HEK293T (cell line): ENCODE measurements at regions not wholly inside any gene's neighbourhood (a gene's known extent, or its start where the extent isn't known, plus 50 kb on each side); places are given as distances from the start of the nearest gene placed in this dataset.

Source experiments
- CTCF ChIA-PET: fragments of 350-600 bp; formaldehyde crosslinking; extraction: SDS; loops from one replicate; lab custom pipeline; 2021; ENCODE audit warnings: antibody characterized with exemption, inconsistent platforms; lab: Yijun Ruan, JAX
- POLR2A ChIA-PET: fragments of 350-600 bp; formaldehyde crosslinking; extraction: SDS; loops from one replicate; lab custom pipeline; 2020; ENCODE audit warnings: antibody characterized with exemption, inconsistent platforms; lab: Yijun Ruan, JAX
- DNase-seq: peaks from one replicate; pipeline ENCODE4 v3.0.0; 2012; ENCODE audit warnings: mixed read lengths; ENCODE audit errors: extremely low spot score
- ARNT ChIP-seq: fragments of 450-650 bp; IDR thresholded peaks from 2 replicates; pipeline ENCODE4 v1.6.1; 2017; ENCODE audit warnings: mild to moderate bottlenecking
- BHLHE40 ChIP-seq: fragments of 450-650 bp; IDR thresholded peaks from 2 replicates; pipeline ENCODE4 v1.6.1; 2016; ENCODE audit warnings: mild to moderate bottlenecking, moderate library complexity, borderline replicate concordance
- CTBP1 ChIP-seq: fragments of 450-650 bp; IDR thresholded peaks from 2 replicates; pipeline ENCODE4 v1.6.1; 2016; ENCODE audit warnings: borderline replicate concordance
- ELF4 ChIP-seq: fragments of 450-650 bp; IDR thresholded peaks from 2 replicates; pipeline ENCODE4 v1.6.1; 2017; ENCODE audit warnings: antibody characterized with exemption
- FOXA1 ChIP-seq: fragments of 450-650 bp; IDR thresholded peaks from 2 replicates; pipeline ENCODE4 v1.6.1; 2016; ENCODE audit warnings: mild to moderate bottlenecking
- FOXK2 ChIP-seq: fragments of 450-650 bp; IDR thresholded peaks from 2 replicates; pipeline ENCODE4 v1.6.1; 2016; ENCODE audit warnings: mild to moderate bottlenecking
- FOXM1 ChIP-seq: fragments of 450-650 bp; IDR thresholded peaks from 2 replicates; pipeline ENCODE4 v1.6.1; 2017; ENCODE audit warnings: mild to moderate bottlenecking, borderline replicate concordance
- HDGF ChIP-seq: fragments of 450-650 bp; IDR thresholded peaks from 2 replicates; pipeline ENCODE4 v1.6.1; 2017; ENCODE audit warnings: antibody characterized with exemption, borderline replicate concordance
- L3MBTL2 ChIP-seq: fragments of 450-650 bp; conservative IDR thresholded peaks from 2 replicates; pipeline ENCODE4 v1.6.1; 2016; ENCODE audit warnings: mild to moderate bottlenecking
- LEF1 ChIP-seq: fragments of 450-650 bp; IDR thresholded peaks from 2 replicates; pipeline ENCODE4 v1.6.1; 2017; ENCODE audit warnings: mild to moderate bottlenecking, borderline replicate concordance
- NFRKB ChIP-seq: fragments of 450-650 bp; IDR thresholded peaks from 2 replicates; pipeline ENCODE4 v1.6.1; 2016; ENCODE audit warnings: mild to moderate bottlenecking, moderate library complexity
- SP1 ChIP-seq: fragments of 450-650 bp; IDR thresholded peaks from 2 replicates; pipeline ENCODE4 v1.6.1; 2017
- SUZ12 ChIP-seq: fragments of 450-650 bp; IDR thresholded peaks from 2 replicates; pipeline ENCODE4 v1.6.1; 2016; ENCODE audit warnings: mild to moderate bottlenecking
- TARDBP ChIP-seq: fragments of 450-650 bp; IDR thresholded peaks from 2 replicates; pipeline ENCODE4 v1.6.1; 2016
- ZNF384 ChIP-seq: fragments of 450-650 bp; IDR thresholded peaks from 2 replicates; pipeline ENCODE4 v1.6.1; 2016
- TF ChIP-seq, protein P1 (sequence below): fragments of 450-650 bp; IDR thresholded peaks from 2 replicates; pipeline ENCODE4 v1.6.1; 2016

GRCh38 chr5:166823360-166823759 is 1468.1 kb upstream of the WWC1 start:
- CTCF ChIA-PET = no interaction called here
- POLR2A ChIA-PET = no interaction called here

DNA sequence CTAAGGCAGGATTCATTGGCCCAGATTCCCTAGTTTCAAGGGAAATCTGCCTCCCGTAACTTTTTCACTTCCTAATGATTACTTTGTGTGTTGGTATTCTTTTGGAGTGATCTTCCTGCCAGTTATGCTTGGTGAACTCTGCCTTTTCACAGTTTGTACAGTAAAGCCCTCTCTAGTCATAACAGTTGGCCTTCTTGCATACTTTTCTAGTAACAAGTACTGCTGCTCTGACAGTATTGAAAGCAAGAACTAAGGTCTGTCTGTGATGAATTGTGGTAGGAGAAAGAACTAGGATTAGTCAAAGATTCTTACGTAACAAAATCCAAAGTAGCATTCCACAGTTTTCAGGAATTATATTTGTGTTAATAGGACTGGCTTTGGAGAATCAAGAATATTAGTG is 1457.2 kb upstream of the WWC1 start:
- DNase-seq = no peak
- CTCF ChIA-PET = no interaction called here
- POLR2A ChIA-PET = no interaction called here
- TF ChIP-seq CTBP1 (no peak), ARNT (no peak), BHLHE40 (no peak), SUZ12 (no peak), FOXM1 (no peak)

More at GRCh38 chr5:166823360-166823759, 1468.1 kb upstream of the WWC1 start:
- TF ChIP-seq HDGF = no peak
- TF ChIP-seq ELF4 = no peak
- no peak for TF ChIP-seq SP1
- TF ChIP-seq ZNF384 = no peak
- TF ChIP-seq FOXA1 = no peak
- TF ChIP-seq TARDBP = no peak
- TF ChIP-seq, protein P1, sequence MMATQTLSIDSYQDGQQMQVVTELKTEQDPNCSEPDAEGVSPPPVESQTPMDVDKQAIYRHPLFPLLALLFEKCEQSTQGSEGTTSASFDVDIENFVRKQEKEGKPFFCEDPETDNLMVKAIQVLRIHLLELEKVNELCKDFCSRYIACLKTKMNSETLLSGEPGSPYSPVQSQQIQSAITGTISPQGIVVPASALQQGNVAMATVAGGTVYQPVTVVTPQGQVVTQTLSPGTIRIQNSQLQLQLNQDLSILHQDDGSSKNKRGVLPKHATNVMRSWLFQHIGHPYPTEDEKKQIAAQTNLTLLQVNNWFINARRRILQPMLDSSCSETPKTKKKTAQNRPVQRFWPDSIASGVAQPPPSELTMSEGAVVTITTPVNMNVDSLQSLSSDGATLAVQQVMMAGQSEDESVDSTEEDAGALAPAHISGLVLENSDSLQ = no peak
- TF ChIP-seq LEF1 = no peak
- no peak for TF ChIP-seq ARNT
- no peak for TF ChIP-seq SUZ12
- TF ChIP-seq FOXM1 = no peak
- no peak for TF ChIP-seq CTBP1
- no peak for TF ChIP-seq L3MBTL2
- no peak for TF ChIP-seq NFRKB
- TF ChIP-seq FOXK2 = no peak
- TF ChIP-seq BHLHE40 = no peak
- DNase-seq = no peak

DNA sequence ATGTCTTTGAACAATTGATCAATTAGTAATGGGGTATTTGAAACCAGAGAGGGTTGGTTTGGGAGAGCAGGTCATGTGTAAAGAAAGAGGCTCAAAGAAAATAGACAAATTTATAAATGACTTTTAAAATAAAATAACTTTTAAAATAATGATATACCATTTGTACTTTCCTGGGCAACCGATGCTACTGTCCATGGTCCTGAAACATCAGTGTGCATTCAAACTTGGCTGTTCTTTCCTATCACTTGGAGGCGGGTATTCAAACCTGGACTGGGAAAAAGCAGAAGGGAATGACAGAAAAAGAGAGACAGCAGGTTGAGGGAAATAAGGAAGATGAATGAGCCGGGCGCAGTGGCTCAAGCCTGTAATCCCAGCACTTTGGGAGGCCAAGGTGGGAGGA is 1446.4 kb upstream of the WWC1 start:
- DNase-seq = peak; percentile 21
- CTCF ChIA-PET = no interaction called here
- TF ChIP-seq, protein P1 = no peak
- TF ChIP-seq SP1 (no peak), LEF1 (no peak), HDGF (no peak), BHLHE40 (no peak), FOXK2 (no peak), SUZ12 (no peak)
- POLR2A ChIA-PET = no interaction called here

DNA sequence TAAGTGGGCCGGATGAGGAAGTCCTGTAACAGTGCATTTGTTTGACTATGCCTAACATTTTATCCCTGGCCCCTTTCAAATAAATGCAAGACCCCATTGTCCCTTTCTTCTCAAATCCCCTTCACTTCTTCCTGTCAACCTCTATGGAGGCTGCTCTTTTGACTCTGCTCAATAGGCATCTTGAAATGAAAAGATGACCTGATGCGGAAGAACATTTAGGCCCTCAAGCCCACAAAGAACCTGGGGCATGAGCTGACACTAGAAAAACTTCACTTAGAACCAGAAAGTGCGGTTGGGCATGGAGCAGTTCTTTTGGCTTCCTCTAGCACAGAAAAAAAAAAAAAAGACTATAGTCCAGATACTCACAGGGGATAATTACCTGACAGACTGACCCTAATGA is 1434.7 kb upstream of the WWC1 start:
- ChIA-PET POLR2A (no interaction called here), CTCF (no interaction called here)
- DNase-seq = no peak
- TF ChIP-seq LEF1 = no peak
- TF ChIP-seq ARNT = no peak
- no peak for TF ChIP-seq FOXK2
- TF ChIP-seq ELF4 = no peak
- no peak for TF ChIP-seq L3MBTL2
- no peak for TF ChIP-seq BHLHE40

GRCh38 chr5:166860426-166860825 is 1431.0 kb upstream of the WWC1 start:
- no peak for DNase-seq
- POLR2A ChIA-PET = no interaction called here
- no peak for TF ChIP-seq HDGF
- no peak for TF ChIP-seq L3MBTL2
- CTCF ChIA-PET = no interaction called here

GRCh38 chr5:166862581-166862980 is 1428.9 kb upstream of the WWC1 start:
- CTCF ChIA-PET = no interaction called here
- no peak for DNase-seq
- POLR2A ChIA-PET = no interaction called here
- TF ChIP-seq FOXM1 (no peak), CTBP1 (no peak), ZNF384 (no peak), TARDBP (no peak), HDGF (no peak), ARNT (no peak), SP1 (no peak), BHLHE40 (no peak), FOXA1 (no peak), ELF4 (no peak), L3MBTL2 (no peak), FOXK2 (no peak), LEF1 (no peak), SUZ12 (no peak), NFRKB (no peak)
- TF ChIP-seq, protein P1 = no peak

DNA sequence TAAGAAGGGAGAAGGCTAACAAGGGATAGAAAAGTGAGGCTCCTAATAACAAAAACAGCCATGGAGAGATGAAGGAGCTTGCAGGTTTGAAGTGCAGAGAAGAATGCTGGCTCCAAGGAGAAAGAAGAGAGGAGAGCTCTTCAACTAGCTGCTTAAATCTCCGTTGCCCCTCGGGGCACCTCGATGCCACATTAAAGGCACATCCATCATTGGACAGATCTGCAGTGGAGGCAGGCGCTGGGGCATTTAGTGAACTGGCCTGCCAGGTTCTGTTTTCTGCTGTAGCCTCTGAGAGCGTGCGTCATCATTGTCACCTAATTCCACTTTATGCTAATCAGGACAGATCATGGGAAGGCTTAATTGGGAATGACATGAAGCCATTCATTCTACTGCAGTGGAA is 1426.2 kb upstream of the WWC1 start:
- no peak for DNase-seq
- TF ChIP-seq CTBP1 (no peak), FOXM1 (no peak), NFRKB (no peak), L3MBTL2 (no peak), LEF1 (no peak), SP1 (no peak), FOXA1 (no peak), TARDBP (no peak), ELF4 (no peak), HDGF (no peak)
- ChIA-PET CTCF (no interaction called here), POLR2A (no interaction called here)
